ENCODE measurements at regions not wholly inside any gene's neighbourhood (a gene's known extent, or its start where the extent isn't known, plus 50 kb on each side); places are given as distances from the start of the nearest gene placed in this dataset.

DNA sequence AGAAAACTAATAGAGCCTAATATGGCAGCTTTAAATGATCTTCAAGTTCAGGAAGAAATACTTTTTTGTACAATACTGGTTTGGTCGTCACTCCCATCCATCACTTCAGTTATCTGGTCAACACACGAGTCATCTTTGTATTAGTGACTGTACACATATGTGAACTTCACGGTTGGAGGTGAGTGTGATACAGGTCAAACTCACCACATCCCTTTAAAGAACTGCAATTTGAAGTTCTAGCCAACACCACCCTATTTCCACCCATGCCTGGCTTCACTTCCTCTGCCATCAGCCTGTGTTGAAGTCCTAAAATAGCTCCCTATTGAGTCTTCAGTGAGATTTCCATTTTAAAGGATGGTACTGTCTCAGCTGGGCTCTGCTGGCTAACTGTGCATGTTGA lies 361.9 kb downstream of the TXNL1 start:
- intact Hi-C loops (cut with micrococcal nuclease; ENCODE audit: unreplicated experiment): no loop called here
- TF ChIP-seq, protein P1, sequence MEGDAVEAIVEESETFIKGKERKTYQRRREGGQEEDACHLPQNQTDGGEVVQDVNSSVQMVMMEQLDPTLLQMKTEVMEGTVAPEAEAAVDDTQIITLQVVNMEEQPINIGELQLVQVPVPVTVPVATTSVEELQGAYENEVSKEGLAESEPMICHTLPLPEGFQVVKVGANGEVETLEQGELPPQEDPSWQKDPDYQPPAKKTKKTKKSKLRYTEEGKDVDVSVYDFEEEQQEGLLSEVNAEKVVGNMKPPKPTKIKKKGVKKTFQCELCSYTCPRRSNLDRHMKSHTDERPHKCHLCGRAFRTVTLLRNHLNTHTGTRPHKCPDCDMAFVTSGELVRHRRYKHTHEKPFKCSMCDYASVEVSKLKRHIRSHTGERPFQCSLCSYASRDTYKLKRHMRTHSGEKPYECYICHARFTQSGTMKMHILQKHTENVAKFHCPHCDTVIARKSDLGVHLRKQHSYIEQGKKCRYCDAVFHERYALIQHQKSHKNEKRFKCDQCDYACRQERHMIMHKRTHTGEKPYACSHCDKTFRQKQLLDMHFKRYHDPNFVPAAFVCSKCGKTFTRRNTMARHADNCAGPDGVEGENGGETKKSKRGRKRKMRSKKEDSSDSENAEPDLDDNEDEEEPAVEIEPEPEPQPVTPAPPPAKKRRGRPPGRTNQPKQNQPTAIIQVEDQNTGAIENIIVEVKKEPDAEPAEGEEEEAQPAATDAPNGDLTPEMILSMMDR (IDR thresholded peaks at IDR 0.05): no peak
- TF ChIP-seq, protein P2, sequence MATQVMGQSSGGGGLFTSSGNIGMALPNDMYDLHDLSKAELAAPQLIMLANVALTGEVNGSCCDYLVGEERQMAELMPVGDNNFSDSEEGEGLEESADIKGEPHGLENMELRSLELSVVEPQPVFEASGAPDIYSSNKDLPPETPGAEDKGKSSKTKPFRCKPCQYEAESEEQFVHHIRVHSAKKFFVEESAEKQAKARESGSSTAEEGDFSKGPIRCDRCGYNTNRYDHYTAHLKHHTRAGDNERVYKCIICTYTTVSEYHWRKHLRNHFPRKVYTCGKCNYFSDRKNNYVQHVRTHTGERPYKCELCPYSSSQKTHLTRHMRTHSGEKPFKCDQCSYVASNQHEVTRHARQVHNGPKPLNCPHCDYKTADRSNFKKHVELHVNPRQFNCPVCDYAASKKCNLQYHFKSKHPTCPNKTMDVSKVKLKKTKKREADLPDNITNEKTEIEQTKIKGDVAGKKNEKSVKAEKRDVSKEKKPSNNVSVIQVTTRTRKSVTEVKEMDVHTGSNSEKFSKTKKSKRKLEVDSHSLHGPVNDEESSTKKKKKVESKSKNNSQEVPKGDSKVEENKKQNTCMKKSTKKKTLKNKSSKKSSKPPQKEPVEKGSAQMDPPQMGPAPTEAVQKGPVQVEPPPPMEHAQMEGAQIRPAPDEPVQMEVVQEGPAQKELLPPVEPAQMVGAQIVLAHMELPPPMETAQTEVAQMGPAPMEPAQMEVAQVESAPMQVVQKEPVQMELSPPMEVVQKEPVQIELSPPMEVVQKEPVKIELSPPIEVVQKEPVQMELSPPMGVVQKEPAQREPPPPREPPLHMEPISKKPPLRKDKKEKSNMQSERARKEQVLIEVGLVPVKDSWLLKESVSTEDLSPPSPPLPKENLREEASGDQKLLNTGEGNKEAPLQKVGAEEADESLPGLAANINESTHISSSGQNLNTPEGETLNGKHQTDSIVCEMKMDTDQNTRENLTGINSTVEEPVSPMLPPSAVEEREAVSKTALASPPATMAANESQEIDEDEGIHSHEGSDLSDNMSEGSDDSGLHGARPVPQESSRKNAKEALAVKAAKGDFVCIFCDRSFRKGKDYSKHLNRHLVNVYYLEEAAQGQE (IDR thresholded peaks at IDR 0.05; ENCODE audit: insufficient read depth in 1 of 2, low read depth in 2 of 2, low read length in 1 of 2): no peak
- TF ChIP-seq SIN3A (IDR thresholded peaks at IDR 0.05; ENCODE audit: borderline replicate concordance, insufficient read depth, low read depth, low read length) (no peak), POLR2AphosphoS5 (IDR thresholded peaks at IDR 0.05; ENCODE audit: low read depth, low read length) (no peak), TCF7L2 (IDR thresholded peaks at IDR 0.05; ENCODE audit: low read depth, low read length) (no peak)
- H3K27me3 ChIP-seq (ENCODE audit: control insufficient read depth, insufficient read depth, low read length): no peaks in the 10 kb centered on the region
- no peaks in the 10 kb centered on the region for H3K9me3 ChIP-seq (ENCODE audit: control insufficient read depth, insufficient read depth, low read depth, low read length)
- ATAC-seq: no peak
- no peak overlapping the region for H3K4me3 ChIP-seq (ENCODE audit: low read depth in 2 of 2, low read length in 2 of 2)
- in situ Hi-C loops (cut with HindIII; ENCODE audit: low pct_unique_long_range_greater_than_20kb, low sequenced_read_pairs): no loop called here
- H3K36me3 ChIP-seq (ENCODE audit: control insufficient read depth, insufficient read depth, low read length): no peaks in the 10 kb centered on the region
- H3K27ac ChIP-seq (ENCODE audit: low read length): no peak overlapping the region
- ChIA-PET POLR2A (no interaction called here), CTCF (no interaction called here)
- no TSS peak for BruUV-seq (replicated peaks)
- DNase-seq (ENCODE audit: low read depth, low spot score): no peak
- H3K4me1 ChIP-seq (ENCODE audit: control insufficient read depth, insufficient read depth, low read length): no peaks in the 10 kb centered on the region

DNA sequence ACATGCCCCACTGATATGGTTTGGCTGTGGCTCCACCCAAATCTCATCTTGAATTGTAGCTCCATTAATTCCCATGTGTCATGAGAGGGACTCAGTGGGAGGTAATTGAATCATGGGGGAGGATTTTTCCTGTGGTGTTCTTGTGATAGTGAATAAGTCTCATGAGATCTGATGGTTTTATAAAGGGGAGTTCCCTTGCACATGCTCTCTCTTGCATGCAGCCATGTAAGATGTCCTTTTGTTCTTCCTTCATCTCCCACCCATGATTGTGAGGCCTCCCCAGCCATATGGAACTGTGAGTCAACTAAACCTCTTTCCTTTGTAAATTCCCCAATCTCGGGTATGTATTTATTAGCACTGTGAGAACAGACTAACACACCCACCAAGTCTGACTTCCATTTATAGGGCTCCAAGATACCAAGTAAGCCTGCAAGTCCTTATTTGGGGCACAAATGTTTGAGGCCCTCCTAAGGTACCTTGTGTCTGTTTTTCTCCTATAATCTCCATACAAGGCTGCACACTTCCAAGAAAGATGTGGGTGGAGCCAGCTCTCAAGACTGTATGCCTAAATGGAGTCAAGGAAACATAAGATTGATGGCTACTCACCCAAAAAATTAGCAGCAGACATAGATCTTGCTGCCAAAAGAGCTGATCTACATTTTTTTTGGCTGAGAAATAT lies 364.7 kb downstream of the TXNL1 start:
- Histone ChIP-seq H3K4me1 (ENCODE audit: control insufficient read depth, insufficient read depth, low read length) (no peaks in the 10 kb centered on the region), H3K27ac (ENCODE audit: low read length) (no peak overlapping the region), H3K27me3 (ENCODE audit: control insufficient read depth, insufficient read depth, low read length) (no peaks in the 10 kb centered on the region), H3K9me3 (ENCODE audit: control insufficient read depth, insufficient read depth, low read depth, low read length) (no peaks in the 10 kb centered on the region), H3K4me3 (ENCODE audit: low read depth in 2 of 2, low read length in 2 of 2) (no peak overlapping the region), H3K36me3 (ENCODE audit: control insufficient read depth, insufficient read depth, low read length) (no peaks in the 10 kb centered on the region)
- CTCF ChIA-PET: no interaction called here
- in situ Hi-C loops (cut with HindIII; ENCODE audit: low pct_unique_long_range_greater_than_20kb, low sequenced_read_pairs): no loop called here
- DNase-seq (ENCODE audit: low read depth, low spot score) (no peak), ATAC-seq (no peak)
- intact Hi-C loops (cut with micrococcal nuclease; ENCODE audit: unreplicated experiment): no loop called here
- no TSS peak for BruUV-seq (replicated peaks)
- POLR2A ChIA-PET: no interaction called here
- TF ChIP-seq, protein P2 (IDR thresholded peaks at IDR 0.05; ENCODE audit: insufficient read depth in 1 of 2, low read depth in 2 of 2, low read length in 1 of 2): no peak
- TF ChIP-seq, protein P1 (IDR thresholded peaks at IDR 0.05): no peak
- TF ChIP-seq TCF7L2 (IDR thresholded peaks at IDR 0.05; ENCODE audit: low read depth, low read length) (no peak), SIN3A (IDR thresholded peaks at IDR 0.05; ENCODE audit: borderline replicate concordance, insufficient read depth, low read depth, low read length) (no peak)

All from Panc1 (cell line).